PC-3 (cell line): ENCODE measurements at regions not wholly inside any gene's neighbourhood (a gene's known extent, or its start where the extent isn't known, plus 50 kb on each side); places are given as distances from the start of the nearest gene placed in this dataset.

Source experiments
- ATAC-seq: fragments of 200-7000 bp; cut with Tn5 transposase; 2 replicates; pipeline ENCODE4 v1.9.1; 2020; ENCODE audit warnings: mild to moderate bottlenecking, moderate library complexity
- BruUV-seq: library from RNA; stranded (reverse); fragments of 400-500 nt; replicated peaks from 2 replicates; lab custom pipeline; 2021; lab: Mats Ljungman, UMichigan
- CTCF ChIA-PET: fragments of 300-600 bp; sonication (Branson Sonifier 250); formaldehyde crosslinking; loops from one replicate; lab custom pipeline; 2022; ENCODE audit warnings: antibody characterized with exemption; lab: Charles Lee
- POLR2A ChIA-PET: fragments of 300-600 bp; sonication (Branson Sonifier 250); formaldehyde crosslinking; loops from one replicate; lab custom pipeline; 2022; ENCODE audit warnings: antibody characterized with exemption; ENCODE audit not compliant: unreplicated experiment; lab: Charles Lee
- DNase-seq: peaks from one replicate; pipeline ENCODE4 v3.0.0-alpha.2; 2015
- H2AFZ ChIP-seq: fragments of 300-600 bp; sonication (generic); 2 replicates; pipeline ENCODE4 v1.6.0; 2016; ENCODE audit warnings: antibody characterized with exemption, low read length
- H3F3A ChIP-seq: fragments of 300-600 bp; sonication (generic); one replicate; pipeline ENCODE4 v1.6.0; 2017; ENCODE audit warnings: antibody characterized with exemption, low read length, control low read depth, mild to moderate bottlenecking; ENCODE audit not compliant: unreplicated experiment
- H3K27ac ChIP-seq: fragments of 300-600 bp; sonication (generic); 2 replicates; pipeline ENCODE4 v1.5.1; 2016; ENCODE audit warnings: mild to moderate bottlenecking, low read length
- H3K27me3 ChIP-seq: fragments of 300-600 bp; sonication (generic); 2 replicates; pipeline ENCODE4 v1.6.1; 2016; ENCODE audit warnings: low read length, mixed read lengths
- H3K36me3 ChIP-seq: fragments of 300-600 bp; sonication (generic); 2 replicates; pipeline ENCODE4 v1.6.1; 2016; ENCODE audit warnings: low read depth, mixed run types, low read length, mixed read lengths
- H3K4me1 ChIP-seq: fragments of 300-600 bp; sonication (generic); 2 replicates; pipeline ENCODE4 v1.5.1; 2016; ENCODE audit warnings: low read length; ENCODE audit not compliant: insufficient read depth
- H3K4me2 ChIP-seq: fragments of 300-600 bp; sonication (generic); 2 replicates; pipeline ENCODE4 v1.6.0; 2016; ENCODE audit warnings: low read length
- H3K4me3 ChIP-seq: fragments of 300-600 bp; sonication (generic); 2 replicates; pipeline ENCODE4 v1.5.1; 2016; ENCODE audit warnings: mild to moderate bottlenecking, low read length, mixed read lengths
- H3K79me2 ChIP-seq: fragments of 300-600 bp; sonication (generic); 2 replicates; pipeline ENCODE4 v1.6.1; 2017; ENCODE audit warnings: low read length, mixed read lengths
- H3K9ac ChIP-seq: fragments of 300-600 bp; sonication (generic); 2 replicates; pipeline ENCODE4 v1.6.0; 2016; ENCODE audit warnings: mild to moderate bottlenecking, low read length
- H3K9me2 ChIP-seq: fragments of 300-600 bp; sonication (generic); replicated peaks from 2 replicates; pipeline ENCODE4 v1.6.1; 2016; ENCODE audit warnings: mixed run types, low read length, mixed read lengths
- H3K9me3 ChIP-seq: fragments of 300-600 bp; sonication (generic); 2 replicates; pipeline ENCODE4 v1.6.1; 2016; ENCODE audit warnings: low read length, mixed read lengths
- H4K20me1 ChIP-seq: fragments of 300-600 bp; sonication (generic); 2 replicates; pipeline ENCODE4 v1.6.1; 2016; ENCODE audit warnings: low read length, mixed read lengths
- CTCF ChIP-seq: fragments of 300-600 bp; sonication (generic); conservative IDR thresholded peaks from 2 replicates; pipeline ENCODE4 v1.5.1; 2017; ENCODE audit warnings: antibody characterized with exemption, low read depth, mild to moderate bottlenecking, low read length
- EZH2 ChIP-seq: fragments of 300-600 bp; sonication (generic); IDR thresholded peaks from one replicate; pipeline ENCODE4 v1.6.1; 2017; ENCODE audit warnings: antibody characterized with exemption, mild to moderate bottlenecking, low read length; ENCODE audit not compliant: unreplicated experiment
- EZH2phosphoT487 ChIP-seq: fragments of 300-600 bp; sonication (generic); IDR thresholded peaks from 2 replicates; pipeline ENCODE4 v1.6.1; 2018; ENCODE audit warnings: mild to moderate bottlenecking, antibody characterized with exemption, low read length, borderline replicate concordance
- intact Hi-C: fragments of 100-400 bp; cut with micrococcal nuclease; formaldehyde crosslinking; loops from 2 replicates; pipeline ENCODE4 v1.9.0; 2023

GRCh38 chr14:82422230-82422629 lies 888.6 kb upstream of the SEL1L start:
- BruUV-seq = no TSS peak

GRCh38 chr14:82425261-82425660 lies 891.6 kb upstream of the SEL1L start:
- ATAC-seq = no peak
- POLR2A ChIA-PET = no interaction called here

More at GRCh38 chr14:82422230-82422629, 888.6 kb upstream of the SEL1L start:
- TF ChIP-seq EZH2 (no peak), EZH2phosphoT487 (no peak), CTCF (no peak)
- CTCF ChIA-PET = no interaction called here
- no peaks in the 10 kb centered on the region for H3K36me3 ChIP-seq
- no peaks in the 10 kb centered on the region for H3K4me1 ChIP-seq
- ATAC-seq (no peak), DNase-seq (no peak)
- no peaks in the 10 kb centered on the region for H3K79me2 ChIP-seq
- no peaks in the 10 kb centered on the region for H4K20me1 ChIP-seq
- H3K9me3 ChIP-seq = peaks cover 31% of the 10 kb centered on the region
- no peak overlapping the region for H3K4me2 ChIP-seq
- H3K9ac ChIP-seq = no peak overlapping the region
- no peaks in the 10 kb centered on the region for H3F3A ChIP-seq
- POLR2A ChIA-PET = no interaction called here
- no peak overlapping the region for H3K27ac ChIP-seq
- no peaks in the 10 kb centered on the region for H3K9me2 ChIP-seq
- no peak overlapping the region for H2AFZ ChIP-seq
- H3K27me3 ChIP-seq = no peaks in the 10 kb centered on the region
- H3K4me3 ChIP-seq = no peak overlapping the region
- intact Hi-C loops = no loop called here

More at GRCh38 chr14:82425261-82425660, 891.6 kb upstream of the SEL1L start:
- no peak overlapping the region for H3K4me2 ChIP-seq
- BruUV-seq = no TSS peak
- no peak overlapping the region for H2AFZ ChIP-seq
- peaks cover 28% of the 10 kb centered on the region; the same call in 1 of the 2 replicates for H3K9me3 ChIP-seq
- no peaks in the 10 kb centered on the region for H3K9me2 ChIP-seq
- no peaks in the 10 kb centered on the region for H3K36me3 ChIP-seq
- no peak for DNase-seq
- H3K27ac ChIP-seq = no peak overlapping the region
- no peak overlapping the region for H3K9ac ChIP-seq
- no peaks in the 10 kb centered on the region for H3K27me3 ChIP-seq
- intact Hi-C loops = no loop called here
- H3K4me3 ChIP-seq = no peak overlapping the region
- H3F3A ChIP-seq = no peaks in the 10 kb centered on the region
- CTCF ChIA-PET = no interaction called here
- no peaks in the 10 kb centered on the region for H3K79me2 ChIP-seq
- no peaks in the 10 kb centered on the region for H4K20me1 ChIP-seq
- TF ChIP-seq CTCF (no peak), EZH2 (no peak), EZH2phosphoT487 (no peak)
- no peaks in the 10 kb centered on the region for H3K4me1 ChIP-seq
